GM19467 (cell line): ENCODE measurements at regions not wholly inside any gene's neighbourhood (a gene's known extent, or its start where the extent isn't known, plus 50 kb on each side); places are given as distances from the start of the nearest gene placed in this dataset.
"Not testable (repeated sequence)": the region's sequence is repeated elsewhere in the genome, so short reads cannot be mapped to it uniquely, and the experiment has no call there.

Experiments used
- ATAC-seq: cut with Tn5 transposase; IDR thresholded peaks from one replicate; pipeline ENCODE4 v1.9.1; 2021; ENCODE audit warnings: mild to moderate bottlenecking, moderate library complexity; ENCODE audit not compliant: unreplicated experiment

GRCh38 chr12:127014079-127014478 is 1252.9 kb upstream of the TMEM132C start:
- no peak for ATAC-seq

GRCh38 chr12:127024791-127025190 is 1242.2 kb upstream of the TMEM132C start:
- no peak for ATAC-seq

GRCh38 chr12:127025545-127025944 is 1241.4 kb upstream of the TMEM132C start:
- ATAC-seq = no peak

- ATAC-seq = no peak
These were observed 1231.7 kb upstream of the TMEM132C start for GRCh38 chr12:127035011-127035879.

- ATAC-seq = no peak
These were observed 1228.8 kb upstream of the TMEM132C start for GRCh38 chr12:127038152-127038551.

GRCh38 chr12:127038761-127039160 is 1228.2 kb upstream of the TMEM132C start:
- ATAC-seq = no peak

- ATAC-seq = peak; percentile 93
These were observed 1224.9 kb upstream of the TMEM132C start for GRCh38 chr12:127041985-127042625.

- no peak for ATAC-seq
These were observed 1223.2 kb upstream of the TMEM132C start for GRCh38 chr12:127043731-127044130.

GRCh38 chr12:127044836-127045235 is 1222.1 kb upstream of the TMEM132C start:
- ATAC-seq = no peak

- ATAC-seq = no peak
These were observed 1220.5 kb upstream of the TMEM132C start for GRCh38 chr12:127046467-127046866.

GRCh38 chr12:127048057-127048456 is 1218.9 kb upstream of the TMEM132C start:
- ATAC-seq = no peak

- not testable (repeated sequence) for ATAC-seq
These were observed 1218.4 kb upstream of the TMEM132C start for GRCh38 chr12:127048525-127048924.

- no peak for ATAC-seq
These were observed 1215.8 kb upstream of the TMEM132C start for GRCh38 chr12:127051139-127051538.

- no peak for ATAC-seq
These were observed 1214.3 kb upstream of the TMEM132C start for GRCh38 chr12:127052511-127053232.

- ATAC-seq = no peak
These were observed 1212.4 kb upstream of the TMEM132C start for GRCh38 chr12:127054531-127054930.

GRCh38 chr12:127060310-127060847 is 1206.6 kb upstream of the TMEM132C start:
- no peak for ATAC-seq

GRCh38 chr12:127060933-127061332 is 1206.0 kb upstream of the TMEM132C start:
- no peak for ATAC-seq

GRCh38 chr12:127063339-127064072 is 1203.5 kb upstream of the TMEM132C start:
- ATAC-seq = no peak

GRCh38 chr12:127064207-127064606 is 1202.8 kb upstream of the TMEM132C start:
- no peak for ATAC-seq

GRCh38 chr12:127065595-127065994 is 1201.4 kb upstream of the TMEM132C start:
- no peak for ATAC-seq
